Common myeloid progenitor, CD34-positive (primary cell): ENCODE measurements at regions not wholly inside any gene's neighbourhood (a gene's known extent, or its start where the extent isn't known, plus 50 kb on each side); places are given as distances from the start of the nearest gene placed in this dataset.
A peak's percentile ranks its signal among the peaks of the same experiment; 100 is the strongest.

ENCODE experiments used
- CTCF ChIA-PET: fragments of 350-600 bp; sonication (Branson Sonifier 250); formaldehyde crosslinking; loops from one replicate; lab custom pipeline; 2021; ENCODE audit warnings: antibody characterized with exemption; lab: Charles Lee
- POLR2A ChIA-PET: fragments of 350-600 bp; sonication (Branson Sonifier 250); formaldehyde crosslinking; loops from one replicate; lab custom pipeline; 2021; ENCODE audit warnings: antibody characterized with exemption; lab: Charles Lee
- DNase-seq, 3 donors: peaks; one replicate each; pipeline versions ENCODE4 v3.0.0 to v3.0.0-alpha.2; 2013
- H3K27ac ChIP-seq, 2 experiments: 1 replicate in 1 of 2; 2 replicates in 1 of 2; pipeline ENCODE4 v1.7.0; 2013; ENCODE audit warnings: inconsistent platforms in 2 of 2, low read length in 2 of 2, mild to moderate bottlenecking in 2 of 2, low read depth in 1 of 2, moderate library complexity in 1 of 2; ENCODE audit not compliant: severe bottlenecking in 2 of 2, insufficient read depth in 1 of 2, poor library complexity in 1 of 2
- H3K27me3 ChIP-seq, 5 experiments: replicated peaks in 2 of 5; 1 replicate in 3 of 5; 2 replicates in 2 of 5; pipeline versions ENCODE4 v1.6.1 to v1.7.0; 2013; ENCODE audit warnings: low read length in 4 of 5, mild to moderate bottlenecking in 2 of 5, moderate library complexity in 2 of 5, inconsistent platforms in 1 of 5; ENCODE audit not compliant: insufficient read depth in 5 of 5, control insufficient read depth in 4 of 5
- H3K36me3 ChIP-seq, 4 experiments: 1 replicate in 2 of 4; 2 replicates in 2 of 4; pipeline versions ENCODE4 v1.6.1 to v1.7.0; 2013; ENCODE audit warnings: low read length in 3 of 4, control low read depth in 1 of 4, mild to moderate bottlenecking in 1 of 4; ENCODE audit not compliant: control insufficient read depth in 4 of 4, insufficient read depth in 4 of 4
- H3K4me1 ChIP-seq, 4 experiments: 1 replicate in 3 of 4; 2 replicates in 1 of 4; pipeline versions ENCODE4 v1.6.1 to v1.7.1; 2013; ENCODE audit warnings: low read length in 3 of 4, mild to moderate bottlenecking in 3 of 4, control low read depth in 1 of 4, inconsistent platforms in 1 of 4, moderate library complexity in 1 of 4; ENCODE audit not compliant: control insufficient read depth in 4 of 4, insufficient read depth in 4 of 4; ENCODE audit errors: control extremely low read depth in 1 of 4
- H3K4me3 ChIP-seq, 7 experiments: 1 replicate in 4 of 7; 2 replicates in 3 of 7; pipeline versions ENCODE4 v1.5.1 to v1.7.0; 2013; ENCODE audit warnings: mild to moderate bottlenecking in 7 of 7, low read length in 6 of 7, moderate library complexity in 6 of 7, inconsistent platforms in 2 of 7, low read depth in 2 of 7, control low read depth in 1 of 7; ENCODE audit not compliant: insufficient read depth in 4 of 7, control insufficient read depth in 1 of 7; ENCODE audit errors: extremely low read depth in 1 of 7
- H3K9me3 ChIP-seq, 5 experiments: 1 replicate in 4 of 5; 2 replicates in 1 of 5; pipeline versions ENCODE4 v1.6.1 to v1.7.1; 2013; ENCODE audit warnings: low read length in 4 of 5, mild to moderate bottlenecking in 2 of 5, inconsistent platforms in 1 of 5, low read depth in 1 of 5, moderate library complexity in 1 of 5; ENCODE audit not compliant: control insufficient read depth in 4 of 5, insufficient read depth in 2 of 5; ENCODE audit errors: control extremely low read depth in 1 of 5
- WGBS: methylation state at CpG from one replicate; pipeline ENCODE4 v1.1.5; 2013; ENCODE audit not compliant: insufficient coverage; 5-methylcytosine and 5-hydroxymethylcytosine counted together

- ChIA-PET CTCF (no interaction called here), POLR2A (no interaction called here)
These were observed 99.6 kb upstream of the NBEA start for GRCh38 chr13:34842466-34842865.

GRCh38 chr13:34847766-34848165 lies 94.3 kb upstream of the NBEA start:
- Histone ChIP-seq H3K9me3 (no peaks in the 10 kb centered on the region), H3K36me3 (no peaks in the 10 kb centered on the region), H3K27me3 (peaks cover 0 to 1% (median 0%) of the 10 kb centered on the region in 5 experiments), H3K4me3 (no peak overlapping the region), H3K27ac (no peak overlapping the region), H3K4me1 (no peaks in the 10 kb centered on the region)
- 88% methylated on average over 3 of the region's 3 CpGs for WGBS
- CTCF ChIA-PET = interaction anchor here (1.4 kb wide), 1 partner anchor 10 kb away, joined by 3 read pairs; no protein-coding TSS in a partner anchor
- DNase-seq = no peak
- POLR2A ChIA-PET = no interaction called here

More at GRCh38 chr13:34842466-34842865, 99.6 kb upstream of the NBEA start:
- Histone ChIP-seq H3K27ac (no peak overlapping the region), H3K4me1 (no peaks in the 10 kb centered on the region), H3K36me3 (no peaks in the 10 kb centered on the region), H3K4me3 (no peak overlapping the region), H3K9me3 (no peaks in the 10 kb centered on the region), H3K27me3 (peaks cover 0 to 1% (median 0%) of the 10 kb centered on the region in 5 experiments)
- peak in 2 of 3 donors; percentile 0 for DNase-seq
- WGBS = 37% methylated on average over 3 of the region's 3 CpGs

GRCh38 chr13:34849406-34849805 lies 92.7 kb upstream of the NBEA start:
- ChIA-PET POLR2A (no interaction called here), CTCF (no interaction called here)
- DNase-seq = no peak
- Histone ChIP-seq H3K4me3 (no peak overlapping the region), H3K27ac (no peak overlapping the region), H3K4me1 (no peaks in the 10 kb centered on the region), H3K36me3 (no peaks in the 10 kb centered on the region), H3K27me3 (peaks cover 0 to 1% (median 0%) of the 10 kb centered on the region in 5 experiments), H3K9me3 (no peaks in the 10 kb centered on the region)

- H3K4me1 ChIP-seq = no peaks in the 10 kb centered on the region
- H3K27ac ChIP-seq = no peak overlapping the region
- H3K9me3 ChIP-seq = no peaks in the 10 kb centered on the region
- DNase-seq = no peak
- WGBS = 86% methylated on average over 4 of the region's 4 CpGs
- H3K36me3 ChIP-seq = no peaks in the 10 kb centered on the region
- ChIA-PET POLR2A (no interaction called here), CTCF (no interaction called here)
- H3K27me3 ChIP-seq = no peaks in the 10 kb centered on the region
- no peak overlapping the region for H3K4me3 ChIP-seq
These were observed 88.9 kb upstream of the NBEA start for GRCh38 chr13:34853161-34853560.

- CTCF ChIA-PET = interaction anchor here (0.9 kb wide), 1 partner anchor 10 kb away, joined by 3 read pairs; no protein-coding TSS in a partner anchor
- Histone ChIP-seq H3K4me1 (no peaks in the 10 kb centered on the region), H3K9me3 (no peaks in the 10 kb centered on the region), H3K4me3 (no peak overlapping the region), H3K27ac (no peak overlapping the region), H3K27me3 (no peaks in the 10 kb centered on the region), H3K36me3 (no peaks in the 10 kb centered on the region)
- no peak for DNase-seq
- POLR2A ChIA-PET = no interaction called here
These were observed 84.3 kb upstream of the NBEA start for GRCh38 chr13:34857558-34858325.

GRCh38 chr13:34862311-34862710 lies 79.8 kb upstream of the NBEA start:
- Histone ChIP-seq H3K27me3 (no peaks in the 10 kb centered on the region), H3K4me3 (no peak overlapping the region), H3K9me3 (no peaks in the 10 kb centered on the region), H3K27ac (no peak overlapping the region), H3K36me3 (no peaks in the 10 kb centered on the region), H3K4me1 (no peaks in the 10 kb centered on the region)
- ChIA-PET CTCF (no interaction called here), POLR2A (no interaction called here)
- WGBS = no CpG with 5 or more reads among the region's 2 CpGs
- no peak for DNase-seq

- no peak overlapping the region for H3K27ac ChIP-seq
- H3K4me1 ChIP-seq = no peaks in the 10 kb centered on the region
- DNase-seq = no peak
- no peak overlapping the region for H3K4me3 ChIP-seq
- POLR2A ChIA-PET = no interaction called here
- no peaks in the 10 kb centered on the region for H3K27me3 ChIP-seq
- CTCF ChIA-PET = no interaction called here
- H3K9me3 ChIP-seq = no peaks in the 10 kb centered on the region
- H3K36me3 ChIP-seq = no peaks in the 10 kb centered on the region
- WGBS = 100% methylated on average over 2 of the region's 3 CpGs
These were observed 79.4 kb upstream of the NBEA start for GRCh38 chr13:34862716-34863115.
